Trophoblast cell (in vitro differentiated cells and primary cell): ENCODE measurements at regions not wholly inside any gene's neighbourhood (a gene's known extent, or its start where the extent isn't known, plus 50 kb on each side); places are given as distances from the start of the nearest gene placed in this dataset.
"Not testable (repeated sequence)": the region's sequence is repeated elsewhere in the genome, so short reads cannot be mapped to it uniquely, and the experiment has no call there.

Experiments used
- DNase-seq, 2 donors: peaks; one replicate each; pipeline ENCODE4 v3.0.0-alpha.2; 2016
- H2AFZ ChIP-seq: 2 replicates; pipeline ENCODE4 v1.6.1; 2013; ENCODE audit warnings: low read length, moderate library complexity, mild to moderate bottlenecking; ENCODE audit not compliant: insufficient read depth, poor library complexity
- H2AK5ac ChIP-seq: 2 replicates; pipeline ENCODE4 v1.6.1; 2013; ENCODE audit warnings: mild to moderate bottlenecking, low read length
- H2BK120ac ChIP-seq: 2 replicates; pipeline ENCODE4 v1.6.1; 2013; ENCODE audit warnings: low read length, mild to moderate bottlenecking, moderate library complexity; ENCODE audit not compliant: insufficient read depth, poor library complexity
- H2BK12ac ChIP-seq: 2 replicates; pipeline ENCODE4 v1.6.1; 2013; ENCODE audit warnings: mild to moderate bottlenecking, low read length, moderate library complexity
- H2BK5ac ChIP-seq: 2 replicates; pipeline ENCODE4 v1.6.1; 2013; ENCODE audit warnings: low read length, low read depth, moderate library complexity, mild to moderate bottlenecking; ENCODE audit not compliant: poor library complexity
- H3K14ac ChIP-seq: 2 replicates; pipeline ENCODE4 v1.6.1; 2013; ENCODE audit warnings: mild to moderate bottlenecking, low read length
- H3K18ac ChIP-seq: 2 replicates; pipeline ENCODE4 v1.6.1; 2013; ENCODE audit warnings: mild to moderate bottlenecking, low read length
- H3K23ac ChIP-seq: 2 replicates; pipeline ENCODE4 v1.6.1; 2013; ENCODE audit warnings: low read length
- H3K27ac ChIP-seq: 2 replicates; pipeline ENCODE4 v1.5.1; 2013; ENCODE audit warnings: low read depth, mild to moderate bottlenecking, inconsistent platforms, low read length, moderate library complexity
- H3K27me3 ChIP-seq: 2 replicates; pipeline ENCODE4 v1.6.1; 2013; ENCODE audit warnings: inconsistent platforms, mild to moderate bottlenecking, low read length, moderate library complexity; ENCODE audit not compliant: insufficient read depth
- H3K36me3 ChIP-seq, 2 experiments: 1 replicate in 1 of 2; 2 replicates in 1 of 2; pipeline ENCODE4 v1.6.1; 2013; ENCODE audit warnings: low read length in 2 of 2, mild to moderate bottlenecking in 2 of 2, moderate library complexity in 1 of 2; ENCODE audit not compliant: insufficient read depth in 2 of 2, control insufficient read depth in 1 of 2
- H3K4ac ChIP-seq: 2 replicates; pipeline ENCODE4 v1.6.1; 2013; ENCODE audit warnings: low read depth, mild to moderate bottlenecking, low read length, moderate library complexity
- H3K4me1 ChIP-seq, 2 experiments: 1 replicate in 1 of 2; 2 replicates in 1 of 2; pipeline ENCODE4 v1.6.1; 2013; ENCODE audit warnings: low read length in 2 of 2, mild to moderate bottlenecking in 2 of 2, moderate library complexity in 1 of 2; ENCODE audit not compliant: insufficient read depth in 2 of 2, control insufficient read depth in 1 of 2
- H3K4me2 ChIP-seq: 2 replicates; pipeline ENCODE4 v1.6.1; 2013; ENCODE audit warnings: inconsistent platforms, mild to moderate bottlenecking, low read length, moderate library complexity
- H3K4me3 ChIP-seq: 2 replicates; pipeline ENCODE4 v1.5.1; 2013; ENCODE audit warnings: mild to moderate bottlenecking, low read depth, low read length, inconsistent platforms
- H3K79me1 ChIP-seq: one replicate; pipeline ENCODE4 v1.6.1; 2013; ENCODE audit warnings: low read length
- H3K79me2 ChIP-seq: 2 replicates; pipeline ENCODE4 v1.6.1; 2013; ENCODE audit warnings: low read length, mild to moderate bottlenecking; ENCODE audit not compliant: control insufficient read depth, insufficient read depth, poor library complexity
- H3K9ac ChIP-seq: 2 replicates; pipeline ENCODE4 v1.6.1; 2013; ENCODE audit warnings: mild to moderate bottlenecking, low read length
- H3K9me3 ChIP-seq: 2 replicates; pipeline ENCODE4 v1.6.1; 2013; ENCODE audit warnings: low read depth, mild to moderate bottlenecking, control low read depth, inconsistent platforms, low read length; ENCODE audit not compliant: insufficient read depth
- H4K12ac ChIP-seq: 2 replicates; pipeline ENCODE4 v1.6.1; 2013; ENCODE audit warnings: low read depth, mild to moderate bottlenecking, low read length, moderate library complexity
- H4K8ac ChIP-seq: 2 replicates; pipeline ENCODE4 v1.6.1; 2013; ENCODE audit warnings: low read depth, mild to moderate bottlenecking, low read length, moderate library complexity
- H4K91ac ChIP-seq: one replicate; pipeline ENCODE4 v1.6.1; 2013; ENCODE audit warnings: low read depth, mild to moderate bottlenecking, low read length, moderate library complexity
- WGBS: extraction: QIAGEN DNeasy Blood & Tissue Kit; methylation state at CpG from one replicate; pipeline ENCODE4 v1.1.7; 2013; ENCODE audit warnings: missing lambda C conversion rate; ENCODE audit not compliant: insufficient read length, insufficient coverage; ENCODE audit errors: extremely low coverage; 5-methylcytosine and 5-hydroxymethylcytosine counted together

DNA sequence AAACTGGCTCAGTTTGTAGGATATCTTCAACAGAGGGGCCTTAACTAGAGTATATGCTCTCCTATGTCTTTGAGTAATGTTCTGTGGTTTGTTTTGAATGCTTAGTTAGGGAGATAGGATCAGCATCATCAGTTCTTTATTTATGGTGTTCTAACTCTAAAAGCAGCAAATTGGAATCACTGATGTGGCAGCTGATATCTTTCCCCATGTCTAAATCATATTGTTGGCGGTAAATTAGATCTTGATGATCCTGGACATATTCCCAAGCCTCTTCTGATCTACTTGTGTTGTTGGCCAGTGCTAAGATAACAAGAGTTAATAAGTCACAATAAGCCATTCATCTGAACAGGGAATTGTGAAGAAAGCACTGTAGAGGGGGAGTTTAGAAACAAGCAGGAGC is 332.4 kb upstream of the DAB2 start:
- Histone ChIP-seq H3K27ac (no peak overlapping the region), H3K4me2 (no peak overlapping the region), H3K79me2 (no peaks in the 10 kb centered on the region), H4K12ac (no peak overlapping the region), H3K79me1 (no peaks in the 10 kb centered on the region), H2BK120ac (no peak overlapping the region), H3K36me3 (no peaks in the 10 kb centered on the region), H2BK12ac (no peak overlapping the region), H3K23ac (no peak overlapping the region), H3K4me1 (no peaks in the 10 kb centered on the region), H2AK5ac (no peak overlapping the region), H2BK5ac (no peak overlapping the region), H3K4me3 (no peak overlapping the region), H3K4ac (no peak overlapping the region), H2AFZ (no peak overlapping the region), H3K14ac (no peak overlapping the region), H3K27me3 (no peaks in the 10 kb centered on the region), H4K8ac (no peak overlapping the region), H4K91ac (no peak overlapping the region), H3K9me3 (no peaks in the 10 kb centered on the region), H3K18ac (no peak overlapping the region), H3K9ac (no peak overlapping the region)
- DNase-seq, result no peak
- WGBS, result no CpG with 5 or more reads among the region's 1 CpG

DNA sequence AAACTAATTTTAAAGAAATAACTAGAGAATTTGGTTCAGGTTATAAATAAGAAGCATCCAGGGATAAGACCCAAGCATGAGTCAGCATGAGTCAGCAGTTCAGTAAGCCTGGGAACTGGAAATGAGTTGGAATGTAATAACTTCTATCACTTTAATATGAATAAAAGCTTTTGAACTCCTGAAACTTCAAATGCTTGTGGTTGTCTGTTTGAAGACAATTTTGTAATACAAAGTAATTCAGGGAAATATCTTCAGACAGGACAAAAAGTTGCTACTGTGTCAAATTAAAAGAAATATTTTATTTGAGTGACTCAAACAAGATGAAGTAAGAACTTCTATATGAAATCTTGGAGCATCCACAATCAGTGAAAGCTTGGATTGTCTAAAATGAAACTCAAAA is 331.2 kb upstream of the DAB2 start:
- H2AFZ ChIP-seq, result no peak overlapping the region
- H4K91ac ChIP-seq, result no peak overlapping the region
- H3K4me1 ChIP-seq, result no peaks in the 10 kb centered on the region
- H3K79me2 ChIP-seq, result no peaks in the 10 kb centered on the region
- no peak overlapping the region for H3K4me2 ChIP-seq
- H3K18ac ChIP-seq, result no peak overlapping the region
- H3K27ac ChIP-seq, result no peak overlapping the region
- H2AK5ac ChIP-seq, result no peak overlapping the region
- no peak overlapping the region for H4K8ac ChIP-seq
- no peak overlapping the region for H4K12ac ChIP-seq
- H2BK120ac ChIP-seq, result no peak overlapping the region
- no peak overlapping the region for H3K4me3 ChIP-seq
- peak in 1 of 2 donors; percentile 23 for DNase-seq
- H3K4ac ChIP-seq, result no peak overlapping the region
- H3K14ac ChIP-seq, result no peak overlapping the region
- no peak overlapping the region for H2BK12ac ChIP-seq
- no peak overlapping the region for H3K23ac ChIP-seq
- no peak overlapping the region for H2BK5ac ChIP-seq
- no peak overlapping the region for H3K9ac ChIP-seq
- no peaks in the 10 kb centered on the region for H3K9me3 ChIP-seq
- no peaks in the 10 kb centered on the region for H3K36me3 ChIP-seq
- no peaks in the 10 kb centered on the region for H3K79me1 ChIP-seq
- H3K27me3 ChIP-seq, result no peaks in the 10 kb centered on the region

DNA sequence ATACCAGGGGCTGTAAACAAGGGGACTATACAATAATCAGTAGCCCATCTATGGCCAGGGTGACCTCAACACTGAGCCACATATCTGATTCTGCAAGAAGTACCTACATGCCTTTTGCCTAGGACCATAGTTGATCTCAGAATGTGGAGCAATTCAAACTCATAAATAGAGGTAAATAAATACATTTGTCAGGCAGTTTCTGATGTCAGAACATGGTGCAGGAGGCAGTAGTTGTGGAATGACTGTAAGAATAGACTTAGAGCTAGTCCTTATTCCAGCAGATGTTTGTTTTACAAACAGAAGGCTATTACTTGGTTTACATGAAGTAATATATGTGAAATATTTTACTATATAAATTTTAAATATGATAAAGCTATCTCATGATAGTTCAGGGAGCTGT is 330.7 kb upstream of the DAB2 start:
- Histone ChIP-seq H2BK120ac (no peak overlapping the region), H3K18ac (no peak overlapping the region)

DNA sequence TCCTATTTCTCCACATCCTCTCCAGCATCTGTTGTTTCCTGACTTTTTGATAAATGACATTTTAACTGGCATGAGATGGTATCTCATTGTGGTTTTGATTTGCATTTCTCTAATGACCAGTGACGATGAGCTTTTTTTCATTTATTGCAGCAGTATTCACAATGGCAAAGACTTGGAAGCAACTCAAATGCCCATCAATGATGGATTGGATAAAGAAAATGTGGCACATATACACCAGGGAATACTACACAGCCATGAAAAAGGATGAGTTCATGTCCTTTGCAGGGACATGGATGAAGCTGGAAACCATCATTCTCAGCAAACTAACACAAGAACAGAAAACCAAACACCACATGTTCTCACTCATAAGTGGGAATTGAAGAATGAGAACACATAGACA is 329.0 kb upstream of the DAB2 start:
- not testable (repeated sequence) for H3K14ac ChIP-seq, H3K23ac ChIP-seq, H3K36me3 ChIP-seq, H3K9me3 ChIP-seq, H3K79me1 ChIP-seq, H3K79me2 ChIP-seq, H3K27me3 ChIP-seq, H4K91ac ChIP-seq, H4K12ac ChIP-seq, H3K4me2 ChIP-seq, H2AK5ac ChIP-seq, H3K4ac ChIP-seq, H3K9ac ChIP-seq, H3K27ac ChIP-seq, H2AFZ ChIP-seq, H4K8ac ChIP-seq, H2BK120ac ChIP-seq, H2BK5ac ChIP-seq, H3K4me3 ChIP-seq, H3K4me1 ChIP-seq, H2BK12ac ChIP-seq, H3K18ac ChIP-seq, DNase-seq
- WGBS, result no CpG with 5 or more reads among the region's 1 CpG

More for the DNA sequence above, 330.7 kb upstream of the DAB2 start:
- H4K12ac ChIP-seq, result no peak overlapping the region
- H3K27me3 ChIP-seq, result no peaks in the 10 kb centered on the region
- H3K36me3 ChIP-seq, result no peaks in the 10 kb centered on the region
- H3K79me1 ChIP-seq, result no peaks in the 10 kb centered on the region
- H3K79me2 ChIP-seq, result no peaks in the 10 kb centered on the region
- H2BK5ac ChIP-seq, result no peak overlapping the region
- no peak overlapping the region for H4K8ac ChIP-seq
- no peak for DNase-seq
- H3K4ac ChIP-seq, result no peak overlapping the region
- no peak overlapping the region for H3K14ac ChIP-seq
- no peak overlapping the region for H3K27ac ChIP-seq
- H3K9me3 ChIP-seq, result no peaks in the 10 kb centered on the region
- no peaks in the 10 kb centered on the region for H3K4me1 ChIP-seq
- H2AK5ac ChIP-seq, result no peak overlapping the region
- no peak overlapping the region for H4K91ac ChIP-seq
- H3K4me2 ChIP-seq, result no peak overlapping the region
- H3K4me3 ChIP-seq, result no peak overlapping the region
- H2BK12ac ChIP-seq, result no peak overlapping the region
- no peak overlapping the region for H2AFZ ChIP-seq
- H3K23ac ChIP-seq, result no peak overlapping the region
- H3K9ac ChIP-seq, result no peak overlapping the region

DNA sequence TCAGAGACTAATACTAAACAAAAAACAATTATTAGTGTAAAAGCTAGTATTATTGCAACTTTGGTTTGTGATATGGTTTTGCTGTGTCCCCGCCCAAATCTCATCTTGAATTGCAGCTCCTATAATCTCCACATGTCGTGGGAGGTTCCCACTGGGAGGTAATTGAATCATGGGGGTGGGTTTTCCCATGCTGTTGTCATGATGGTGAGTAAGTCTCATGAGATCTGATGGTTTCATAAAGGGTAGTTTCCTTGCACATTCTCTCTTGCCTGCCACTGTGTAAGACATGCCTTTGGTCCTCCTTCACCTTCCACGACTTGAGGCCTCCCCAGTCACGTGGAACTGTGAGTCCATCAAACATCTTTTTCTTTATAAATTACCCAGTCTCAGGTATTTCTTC is 325.9 kb upstream of the DAB2 start:
- no peak overlapping the region for H4K91ac ChIP-seq
- H3K18ac ChIP-seq, result no peak overlapping the region
- no peaks in the 10 kb centered on the region for H3K79me1 ChIP-seq
- no peak overlapping the region for H2BK120ac ChIP-seq
- H3K4me1 ChIP-seq, result no peaks in the 10 kb centered on the region
- H2AFZ ChIP-seq, result no peak overlapping the region
- no peak overlapping the region for H2BK12ac ChIP-seq
- H3K4me3 ChIP-seq, result no peak overlapping the region
- no CpG with 5 or more reads among the region's 4 CpGs for WGBS
- H4K8ac ChIP-seq, result no peak overlapping the region
- H2BK5ac ChIP-seq, result no peak overlapping the region
- no peaks in the 10 kb centered on the region for H3K79me2 ChIP-seq
- no peaks in the 10 kb centered on the region for H3K9me3 ChIP-seq
- no peak overlapping the region for H3K4ac ChIP-seq
- no peak overlapping the region for H2AK5ac ChIP-seq
- no peaks in the 10 kb centered on the region for H3K27me3 ChIP-seq
- H3K14ac ChIP-seq, result no peak overlapping the region
- no peak overlapping the region for H3K23ac ChIP-seq
- no peak overlapping the region for H3K4me2 ChIP-seq
- DNase-seq, result no peak
- no peak overlapping the region for H4K12ac ChIP-seq
- no peak overlapping the region for H3K27ac ChIP-seq
- H3K36me3 ChIP-seq, result no peaks in the 10 kb centered on the region
- no peak overlapping the region for H3K9ac ChIP-seq
